ENCODE measurements at regions not wholly inside any gene's neighbourhood (a gene's known extent, or its start where the extent isn't known, plus 50 kb on each side); places are given as distances from the start of the nearest gene placed in this dataset.

DNA sequence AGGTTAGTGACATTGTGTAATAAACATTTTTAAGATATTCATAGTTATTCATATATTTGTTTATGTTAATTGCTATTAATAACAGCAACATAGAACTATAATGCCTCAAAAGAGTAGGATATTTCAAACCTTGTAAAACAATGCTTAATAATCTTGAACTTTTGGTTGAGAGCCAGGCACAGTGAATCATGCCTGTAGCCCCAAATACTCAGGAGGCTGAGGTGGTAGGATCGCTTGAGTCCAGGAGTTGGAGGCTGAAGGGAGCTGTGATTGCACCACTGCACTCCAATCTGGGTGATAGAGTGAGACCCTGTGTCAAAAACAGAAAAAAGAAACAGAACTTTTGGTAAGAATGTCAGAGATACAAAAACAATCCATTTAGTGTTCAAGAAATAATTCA, 213.9 kb upstream of the SLITRK1 start:
- TF ChIP-seq, protein P1, sequence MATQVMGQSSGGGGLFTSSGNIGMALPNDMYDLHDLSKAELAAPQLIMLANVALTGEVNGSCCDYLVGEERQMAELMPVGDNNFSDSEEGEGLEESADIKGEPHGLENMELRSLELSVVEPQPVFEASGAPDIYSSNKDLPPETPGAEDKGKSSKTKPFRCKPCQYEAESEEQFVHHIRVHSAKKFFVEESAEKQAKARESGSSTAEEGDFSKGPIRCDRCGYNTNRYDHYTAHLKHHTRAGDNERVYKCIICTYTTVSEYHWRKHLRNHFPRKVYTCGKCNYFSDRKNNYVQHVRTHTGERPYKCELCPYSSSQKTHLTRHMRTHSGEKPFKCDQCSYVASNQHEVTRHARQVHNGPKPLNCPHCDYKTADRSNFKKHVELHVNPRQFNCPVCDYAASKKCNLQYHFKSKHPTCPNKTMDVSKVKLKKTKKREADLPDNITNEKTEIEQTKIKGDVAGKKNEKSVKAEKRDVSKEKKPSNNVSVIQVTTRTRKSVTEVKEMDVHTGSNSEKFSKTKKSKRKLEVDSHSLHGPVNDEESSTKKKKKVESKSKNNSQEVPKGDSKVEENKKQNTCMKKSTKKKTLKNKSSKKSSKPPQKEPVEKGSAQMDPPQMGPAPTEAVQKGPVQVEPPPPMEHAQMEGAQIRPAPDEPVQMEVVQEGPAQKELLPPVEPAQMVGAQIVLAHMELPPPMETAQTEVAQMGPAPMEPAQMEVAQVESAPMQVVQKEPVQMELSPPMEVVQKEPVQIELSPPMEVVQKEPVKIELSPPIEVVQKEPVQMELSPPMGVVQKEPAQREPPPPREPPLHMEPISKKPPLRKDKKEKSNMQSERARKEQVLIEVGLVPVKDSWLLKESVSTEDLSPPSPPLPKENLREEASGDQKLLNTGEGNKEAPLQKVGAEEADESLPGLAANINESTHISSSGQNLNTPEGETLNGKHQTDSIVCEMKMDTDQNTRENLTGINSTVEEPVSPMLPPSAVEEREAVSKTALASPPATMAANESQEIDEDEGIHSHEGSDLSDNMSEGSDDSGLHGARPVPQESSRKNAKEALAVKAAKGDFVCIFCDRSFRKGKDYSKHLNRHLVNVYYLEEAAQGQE (IDR thresholded peaks at IDR 0.05; ENCODE audit: low read depth), result no peak
- TF ChIP-seq, protein P2, sequence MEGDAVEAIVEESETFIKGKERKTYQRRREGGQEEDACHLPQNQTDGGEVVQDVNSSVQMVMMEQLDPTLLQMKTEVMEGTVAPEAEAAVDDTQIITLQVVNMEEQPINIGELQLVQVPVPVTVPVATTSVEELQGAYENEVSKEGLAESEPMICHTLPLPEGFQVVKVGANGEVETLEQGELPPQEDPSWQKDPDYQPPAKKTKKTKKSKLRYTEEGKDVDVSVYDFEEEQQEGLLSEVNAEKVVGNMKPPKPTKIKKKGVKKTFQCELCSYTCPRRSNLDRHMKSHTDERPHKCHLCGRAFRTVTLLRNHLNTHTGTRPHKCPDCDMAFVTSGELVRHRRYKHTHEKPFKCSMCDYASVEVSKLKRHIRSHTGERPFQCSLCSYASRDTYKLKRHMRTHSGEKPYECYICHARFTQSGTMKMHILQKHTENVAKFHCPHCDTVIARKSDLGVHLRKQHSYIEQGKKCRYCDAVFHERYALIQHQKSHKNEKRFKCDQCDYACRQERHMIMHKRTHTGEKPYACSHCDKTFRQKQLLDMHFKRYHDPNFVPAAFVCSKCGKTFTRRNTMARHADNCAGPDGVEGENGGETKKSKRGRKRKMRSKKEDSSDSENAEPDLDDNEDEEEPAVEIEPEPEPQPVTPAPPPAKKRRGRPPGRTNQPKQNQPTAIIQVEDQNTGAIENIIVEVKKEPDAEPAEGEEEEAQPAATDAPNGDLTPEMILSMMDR (IDR thresholded peaks at IDR 0.05 in 2 of 3, conservative IDR thresholded peaks at IDR 0.05 in 1 of 3; ENCODE audit: borderline replicate concordance in 1 of 3, insufficient read depth in 1 of 3, low read depth in 2 of 3, low read length in 2 of 3), result no peak
- TF ChIP-seq YY1 (IDR thresholded peaks at IDR 0.05; ENCODE audit: extremely low read depth, insufficient replicate concordance, low read depth, low read length) (no peak), POLR2A (IDR thresholded peaks at IDR 0.05; ENCODE audit: borderline replicate concordance, extremely low read depth, insufficient read depth, insufficient read length) (no peak), ZNF274 (IDR thresholded peaks at IDR 0.05; ENCODE audit: low read depth, low read length) (no peak), SP1 (IDR thresholded peaks at IDR 0.05; ENCODE audit: low read depth) (no peak), EZH2 (IDR thresholded peaks at IDR 0.05) (no peak), JUND (IDR thresholded peaks at IDR 0.05) (no peak)

Measured in HCT116 (cell line).